Suppressor macrophage (primary cell): ENCODE measurements at regions not wholly inside any gene's neighbourhood (a gene's known extent, or its start where the extent isn't known, plus 50 kb on each side); places are given as distances from the start of the nearest gene placed in this dataset.
A peak's percentile ranks its signal among the peaks of the same experiment; 100 is the strongest.

Experiments used
- DNase-seq, 4 experiments: peaks; one replicate each; pipeline ENCODE4 v3.0.0-alpha.2; 2020 to 2022

DNA sequence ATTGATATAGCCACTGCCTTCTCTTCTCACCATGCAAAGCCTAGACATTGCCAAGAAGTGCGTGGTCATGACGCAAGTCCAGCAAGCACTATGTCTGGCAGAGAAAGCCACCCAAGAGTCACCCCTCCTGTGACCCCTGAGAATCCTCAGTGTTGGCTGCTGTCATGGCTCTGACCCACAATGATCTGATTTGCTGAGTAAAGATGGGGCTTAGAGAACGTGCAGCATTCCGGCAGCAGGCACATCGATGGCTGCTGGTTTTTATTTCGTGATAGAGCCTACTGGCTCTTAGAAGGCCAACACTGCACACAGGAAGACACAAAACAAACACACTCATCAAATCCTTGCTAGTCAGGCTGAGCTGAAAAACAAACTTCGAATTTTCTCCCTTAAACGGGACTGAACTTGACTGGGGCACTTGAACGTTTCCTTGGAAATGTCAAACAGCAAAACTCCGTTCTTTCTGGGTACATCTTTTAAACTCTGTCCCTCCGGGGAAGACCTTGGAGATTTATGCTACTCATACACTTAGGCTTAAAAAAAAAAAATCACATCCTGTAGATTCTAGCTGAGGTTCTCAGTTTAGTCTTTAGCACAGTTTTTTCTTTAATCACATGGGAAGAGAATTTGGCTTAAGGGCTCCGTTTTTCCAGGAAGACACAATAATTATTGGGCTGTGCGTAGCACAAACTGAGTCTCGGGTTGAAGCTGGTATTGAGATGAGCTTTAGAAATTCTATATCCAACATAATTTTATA is 88.2 kb upstream of the BASP1 start:
- no peak for DNase-seq

DNA sequence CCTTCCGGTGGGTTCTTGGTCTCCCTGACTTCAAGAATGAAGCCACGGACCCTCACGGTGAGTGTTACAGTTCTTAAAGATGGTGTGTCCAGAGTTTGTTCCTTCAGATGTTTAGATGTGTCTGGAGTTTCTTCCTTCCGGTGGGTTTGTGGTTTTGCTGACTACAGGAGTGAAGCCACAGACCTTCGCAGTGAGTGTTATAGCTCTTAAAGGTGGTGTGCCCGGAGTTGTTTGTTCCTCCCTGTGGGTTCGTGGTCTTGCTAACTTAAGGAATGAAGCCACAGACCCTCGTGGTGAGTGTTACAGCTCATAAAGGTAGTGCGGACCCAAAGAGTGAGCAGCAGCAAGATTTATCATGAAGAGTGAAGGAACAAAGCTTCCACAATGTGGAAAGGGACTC is 87.1 kb upstream of the BASP1 start:
- DNase-seq = peak in 1 of 4 experiments; percentile 34

DNA sequence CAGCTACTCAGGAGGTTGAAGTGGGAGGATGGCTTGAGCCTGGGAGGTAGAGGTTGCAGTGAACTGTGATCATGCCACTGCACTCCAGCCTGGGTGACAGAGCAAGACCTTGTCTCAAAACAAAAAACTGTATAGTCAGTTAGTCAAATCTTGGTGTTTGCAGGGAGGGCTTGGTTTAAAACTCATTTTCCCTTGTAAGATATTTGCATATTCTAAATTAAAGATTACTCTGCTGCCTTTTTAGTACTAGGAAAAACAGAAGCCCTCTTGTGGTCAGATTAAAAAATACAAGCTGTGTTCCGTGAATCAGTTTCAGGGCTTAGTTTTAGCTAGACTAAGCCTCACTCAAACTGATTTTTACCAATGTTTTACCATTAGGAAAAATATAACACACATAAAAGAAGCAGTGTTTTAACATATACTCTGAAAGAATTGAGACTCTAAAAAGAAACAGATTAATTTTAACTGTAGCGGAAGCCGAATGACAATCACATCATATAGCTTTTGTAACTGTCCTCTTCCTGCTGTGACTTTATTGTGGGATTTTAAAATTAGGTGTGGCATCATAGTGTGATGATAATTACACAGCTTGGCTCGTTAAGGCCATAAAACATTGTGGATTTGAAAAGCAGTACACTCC is 84.9 kb upstream of the BASP1 start:
- peak; percentile 38 to 74 (median 60) for DNase-seq

DNA sequence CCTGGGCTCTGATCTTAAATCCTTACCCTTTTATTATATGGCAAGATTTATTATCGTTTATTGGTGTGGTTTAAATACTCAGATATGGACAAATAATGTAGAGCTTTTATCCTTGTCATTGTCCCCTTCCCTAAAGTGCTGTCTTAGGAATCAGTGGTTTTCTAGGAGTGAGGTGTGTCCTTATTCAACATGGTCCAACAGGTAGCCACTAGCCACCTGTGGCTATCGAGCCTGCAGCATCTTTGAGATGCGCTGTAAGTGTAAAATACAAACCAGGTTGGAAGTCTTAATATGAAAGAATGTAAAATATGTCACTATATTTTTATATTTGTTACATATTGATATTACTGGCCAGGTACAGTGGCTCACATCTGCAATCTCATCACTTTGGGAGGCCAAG is 82.4 kb upstream of the BASP1 start:
- no peak for DNase-seq

DNA sequence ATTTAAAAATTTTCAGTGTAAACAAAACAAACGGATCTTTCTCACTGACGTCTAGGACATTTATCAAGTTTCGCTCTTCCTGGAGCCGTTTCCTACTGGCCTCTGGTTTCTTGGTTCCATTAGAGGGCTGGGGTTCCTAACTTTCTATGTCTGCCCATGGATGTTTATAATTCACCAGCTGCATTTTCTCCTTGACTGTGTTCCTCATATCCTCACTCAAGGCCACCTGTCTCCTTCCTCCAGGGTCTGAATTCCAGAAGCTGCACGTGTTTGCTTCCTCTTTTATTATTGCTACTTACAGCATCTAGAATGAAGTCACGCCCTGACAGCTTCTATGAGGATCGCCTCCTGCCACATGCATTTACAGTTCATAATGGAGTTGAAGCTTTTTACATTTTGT is 74.1 kb upstream of the BASP1 start:
- peak in 3 of 4 experiments; percentile 12 to 50 (median 25) for DNase-seq

DNA sequence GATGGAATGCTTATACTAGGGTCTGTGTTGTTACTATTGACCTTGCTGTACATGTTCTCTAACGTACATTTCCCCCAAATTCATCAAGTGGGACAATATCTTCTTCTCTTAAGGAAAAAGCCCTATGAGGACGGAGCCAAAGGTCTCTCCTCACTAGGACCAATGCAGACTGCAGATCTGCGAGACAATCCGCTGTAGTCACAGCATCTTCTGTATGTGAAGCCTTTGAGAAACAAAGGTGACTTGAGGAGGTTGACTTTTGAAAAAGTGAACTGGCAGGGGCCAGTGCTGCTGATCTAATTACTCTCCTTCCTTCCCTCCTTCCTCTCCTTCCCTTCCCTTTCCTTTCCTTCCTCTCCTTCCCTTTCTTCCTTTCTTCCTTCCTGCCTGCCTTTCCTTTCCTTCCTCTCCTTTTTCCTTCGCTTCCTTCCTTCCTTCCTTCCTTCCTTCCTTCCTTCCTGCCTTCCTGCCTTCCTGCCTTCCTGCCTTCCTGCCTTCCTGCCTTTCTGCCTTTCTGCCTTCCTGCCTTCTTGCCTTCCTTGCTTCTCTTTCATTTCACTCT is 71.1 kb upstream of the BASP1 start:
- DNase-seq = no peak

DNA sequence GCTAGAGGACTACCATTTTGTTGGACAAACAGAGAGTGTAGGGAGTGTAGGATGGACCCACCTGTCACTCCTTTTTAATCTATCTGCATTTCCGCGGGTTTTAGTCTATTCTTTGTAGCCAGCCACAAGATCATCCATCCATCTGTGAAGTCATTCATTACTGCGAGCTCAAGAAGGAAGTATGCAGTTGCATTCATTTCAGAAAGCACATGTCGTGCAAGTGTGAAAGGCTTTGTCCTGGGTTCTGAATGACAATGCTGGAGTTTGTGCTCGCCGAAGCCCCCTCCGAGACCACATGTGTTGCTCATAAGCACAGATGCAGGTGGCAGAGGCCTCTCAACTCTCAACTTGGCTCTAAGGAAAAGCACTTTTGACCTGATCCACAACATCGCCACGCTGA is 70.3 kb upstream of the BASP1 start:
- no peak for DNase-seq

DNA sequence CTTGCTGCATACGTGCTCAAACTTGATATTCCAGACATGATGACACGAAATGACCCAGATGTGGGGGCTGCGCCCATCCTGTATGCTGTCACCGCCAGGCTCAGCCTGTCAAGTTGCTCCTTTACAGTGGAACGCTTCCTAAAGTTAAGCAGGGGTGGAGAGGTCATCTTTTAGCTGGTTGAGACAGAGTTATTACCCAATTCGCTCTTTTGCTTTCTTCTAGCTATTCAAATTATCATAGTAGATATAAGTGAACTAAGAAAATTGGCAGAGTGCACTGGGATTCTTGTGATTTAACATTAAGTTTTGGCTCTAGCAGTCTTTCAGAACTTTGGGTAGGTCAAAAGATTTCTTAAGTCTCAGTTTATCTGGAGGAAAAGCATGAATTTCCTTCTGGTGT is 69.8 kb upstream of the BASP1 start:
- DNase-seq = no peak

DNA sequence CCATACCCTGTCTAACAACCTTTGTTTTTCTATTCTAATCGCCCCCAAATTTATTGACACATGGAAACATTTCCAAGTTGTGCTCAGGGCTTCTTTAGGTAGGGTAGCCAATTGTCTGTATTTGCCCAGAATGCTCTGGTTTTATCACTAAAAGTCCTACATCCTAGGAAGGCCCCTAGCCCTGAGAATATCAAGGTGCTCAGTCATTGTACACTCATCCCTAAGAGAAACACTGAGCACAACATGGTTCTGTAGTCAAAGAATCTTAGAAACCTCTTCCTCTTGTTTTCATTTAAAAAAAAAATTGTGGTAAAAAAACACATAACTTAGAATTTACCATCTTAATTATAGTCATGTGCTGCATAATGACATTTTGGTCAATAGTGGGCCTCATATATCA is 69.0 kb upstream of the BASP1 start:
- DNase-seq = no peak

DNA sequence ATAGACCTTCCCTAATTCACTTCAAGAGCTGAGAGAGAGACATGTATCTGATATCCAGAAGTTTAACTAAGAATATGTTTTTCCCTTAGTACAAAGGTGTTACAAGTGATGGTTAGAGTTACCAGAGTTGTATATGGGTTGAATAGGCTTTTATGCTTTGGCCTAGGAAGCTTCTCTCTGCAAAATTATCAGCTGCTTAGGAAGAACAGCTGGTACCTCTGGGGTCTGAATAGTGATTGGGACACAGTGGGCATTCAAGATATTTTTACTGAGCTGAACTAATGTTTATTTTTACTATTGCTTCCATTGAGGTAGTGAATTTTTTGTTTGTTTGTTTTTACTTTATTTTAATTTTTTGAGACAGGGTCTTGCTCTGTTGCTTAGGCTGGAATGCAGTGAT is 67.6 kb upstream of the BASP1 start:
- DNase-seq = no peak

DNA sequence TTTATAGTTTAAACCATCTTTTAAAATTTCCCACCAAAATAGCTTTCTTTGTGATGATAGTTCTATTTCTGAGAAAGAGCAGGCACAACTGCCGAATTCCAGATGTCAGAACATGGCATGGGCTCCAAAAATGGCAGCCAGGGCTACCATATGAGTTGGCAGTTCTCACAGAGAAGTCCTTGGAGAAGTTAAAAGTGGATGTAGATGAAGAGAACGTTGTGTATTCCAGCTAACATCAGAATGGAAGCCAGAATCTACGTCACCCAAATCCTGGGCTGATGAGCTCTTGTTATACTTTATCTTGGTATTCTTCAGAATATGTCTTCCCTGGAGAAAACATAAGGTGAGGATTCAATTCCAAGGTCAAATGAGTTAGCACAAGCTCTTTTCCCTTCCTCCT is 66.9 kb upstream of the BASP1 start:
- no peak for DNase-seq

DNA sequence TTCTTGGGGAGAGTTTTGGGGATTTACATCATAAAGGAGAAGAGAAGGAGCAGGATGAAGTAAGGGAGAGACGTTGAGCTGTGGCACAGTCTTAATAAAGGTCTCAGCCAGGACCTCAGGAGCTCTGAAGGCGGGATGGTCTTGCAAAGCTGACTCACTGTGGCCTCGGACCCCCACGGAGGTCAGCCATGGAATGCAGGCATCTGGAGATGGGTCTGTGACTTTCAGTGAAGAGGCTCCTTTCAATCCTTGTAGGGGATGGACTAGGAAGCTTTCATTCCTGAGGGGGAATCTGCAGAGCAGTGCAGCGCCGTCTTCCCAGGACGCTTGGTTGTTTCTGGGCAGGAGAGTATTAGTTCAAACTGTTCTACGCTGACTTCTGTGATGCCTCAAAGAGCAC is 65.7 kb upstream of the BASP1 start:
- no peak for DNase-seq

DNA sequence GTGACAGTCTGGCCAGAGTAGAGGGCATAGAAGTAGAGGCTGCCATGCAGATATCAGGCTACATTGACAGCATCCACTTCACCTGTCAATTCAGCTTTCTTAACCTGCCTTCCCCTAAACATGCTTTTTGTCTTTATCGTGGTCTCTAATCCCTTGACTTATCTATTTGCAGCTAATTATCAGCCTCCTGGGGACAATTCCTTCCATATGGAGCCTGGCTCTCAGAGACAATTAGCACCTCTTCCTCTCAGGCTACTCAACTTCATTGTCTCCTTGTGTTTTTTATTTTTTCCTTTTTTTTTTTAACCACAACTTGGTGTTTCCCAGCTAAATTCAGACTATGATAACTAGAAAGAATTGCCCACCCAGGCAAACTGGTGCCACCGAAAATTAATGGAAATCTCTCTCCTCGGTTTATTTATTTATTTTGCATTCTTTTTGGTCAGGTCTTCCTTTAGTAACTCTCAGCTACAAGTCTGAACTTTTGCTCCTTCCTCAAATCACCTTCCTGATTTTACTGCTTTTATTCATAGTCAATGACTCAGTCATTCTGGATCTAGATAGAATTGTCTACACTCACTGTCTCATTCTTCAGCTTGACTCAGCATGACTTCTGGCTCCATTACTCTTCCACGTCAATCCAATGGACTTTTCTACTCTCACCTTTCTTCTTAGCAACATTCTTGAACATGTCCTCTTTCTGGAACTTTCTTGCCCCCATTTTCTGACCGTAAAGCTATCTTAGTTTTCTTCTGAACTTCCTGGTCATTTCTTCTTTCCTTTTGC is 63.0 kb upstream of the BASP1 start:
- peak; percentile 21 to 69 (median 48) for DNase-seq

DNA sequence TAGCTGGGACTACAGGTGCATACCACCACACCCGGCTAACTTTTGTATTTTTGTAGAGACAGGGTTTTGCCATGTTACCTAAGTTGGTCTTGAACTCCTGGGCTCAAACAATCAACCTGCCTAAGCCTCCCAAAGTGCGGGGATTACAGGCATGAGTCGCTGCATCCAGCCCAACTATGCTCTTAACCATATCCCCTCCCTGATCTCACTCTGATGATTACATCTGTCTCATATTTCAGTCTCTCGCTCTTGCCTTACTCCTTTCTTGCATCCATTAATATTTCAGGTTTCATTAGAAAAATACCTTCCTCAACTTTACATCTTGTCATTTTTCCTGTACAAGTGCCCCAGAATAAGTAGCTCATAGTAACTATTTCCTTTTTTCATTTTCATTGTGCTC is 61.0 kb upstream of the BASP1 start:
- DNase-seq = no peak

DNA sequence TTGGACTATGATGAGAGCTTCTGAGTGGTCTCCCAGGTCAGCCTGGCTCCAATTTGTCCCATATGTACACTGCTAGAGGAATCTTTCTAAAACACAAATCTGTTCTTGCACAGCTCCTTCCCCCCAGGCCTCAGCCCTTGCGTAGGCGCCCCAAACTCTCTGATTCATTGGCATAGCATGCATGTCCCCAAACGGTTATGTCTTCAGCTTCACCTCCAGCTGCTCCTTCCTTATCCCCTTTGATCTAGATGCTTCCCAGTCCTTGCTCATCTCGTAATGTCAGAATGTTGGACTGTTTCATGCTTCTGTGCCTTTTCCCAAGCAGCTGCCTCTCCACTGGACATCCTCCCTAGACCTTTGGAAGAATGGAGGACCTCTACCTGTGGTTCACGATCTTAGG is 60.1 kb upstream of the BASP1 start:
- DNase-seq = no peak

DNA sequence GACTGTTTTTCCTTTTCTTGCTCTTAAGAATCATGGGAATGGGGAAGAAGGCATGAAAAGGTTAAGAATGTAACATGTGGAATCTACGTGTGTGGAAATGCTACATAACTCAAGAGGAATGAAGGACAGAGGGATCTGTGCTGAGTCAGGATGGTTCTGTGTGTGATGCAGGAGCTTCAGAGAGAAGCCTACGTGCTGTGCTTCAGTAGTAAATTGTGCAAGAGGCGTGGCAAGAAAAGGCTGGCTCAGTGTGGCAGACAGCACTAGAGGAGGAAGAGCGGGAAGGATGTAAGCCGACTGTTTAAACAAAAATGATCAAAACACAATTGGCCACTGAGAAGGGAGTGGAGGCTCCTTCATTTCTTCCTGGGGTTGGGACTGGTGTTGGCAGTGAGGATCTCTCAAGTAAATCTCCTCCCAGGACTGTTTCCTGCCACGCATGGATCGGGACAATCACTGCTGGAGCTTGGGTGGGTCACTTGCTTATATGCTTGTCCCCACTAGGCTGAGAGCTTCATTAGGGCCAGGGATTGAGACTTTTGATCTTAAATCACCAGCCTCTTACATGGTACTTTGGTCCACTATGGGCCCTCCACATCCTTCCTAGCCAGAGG is 59.4 kb upstream of the BASP1 start:
- DNase-seq = peak; percentile 32 to 61 (median 46)

DNA sequence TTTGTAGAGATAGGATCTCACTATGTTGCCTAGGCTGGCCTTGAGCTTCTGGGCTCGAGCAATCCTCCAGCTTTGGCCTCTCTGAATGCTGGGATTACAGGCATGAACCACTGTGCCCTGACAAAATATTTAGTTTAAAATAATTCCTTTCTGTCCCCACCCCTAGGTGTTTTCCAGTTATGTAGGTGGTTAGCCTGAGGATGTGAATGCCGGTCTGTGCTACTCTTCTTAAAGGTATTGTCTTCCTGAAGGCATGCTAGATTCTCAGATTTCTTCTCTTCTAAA is 56.7 kb upstream of the BASP1 start:
- no peak for DNase-seq

DNA sequence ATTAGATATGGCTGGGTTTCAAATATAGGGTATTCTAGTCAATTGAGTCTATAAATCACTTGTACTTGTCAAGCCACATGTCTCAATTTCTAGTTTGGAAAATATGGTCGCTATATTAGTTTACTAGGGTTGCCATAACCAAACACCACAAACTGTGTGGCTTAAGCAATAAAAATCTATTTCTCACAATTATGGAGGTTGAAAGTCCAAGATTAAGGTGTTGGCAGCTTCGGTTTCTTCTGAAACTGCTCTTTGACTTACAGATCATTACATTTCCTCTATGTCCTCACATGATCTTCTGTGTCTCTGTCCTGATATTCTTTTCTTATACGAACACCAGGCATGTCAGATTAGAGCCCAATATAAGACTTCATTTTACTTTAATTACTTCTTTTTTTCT is 55.8 kb upstream of the BASP1 start:
- DNase-seq = no peak

DNA sequence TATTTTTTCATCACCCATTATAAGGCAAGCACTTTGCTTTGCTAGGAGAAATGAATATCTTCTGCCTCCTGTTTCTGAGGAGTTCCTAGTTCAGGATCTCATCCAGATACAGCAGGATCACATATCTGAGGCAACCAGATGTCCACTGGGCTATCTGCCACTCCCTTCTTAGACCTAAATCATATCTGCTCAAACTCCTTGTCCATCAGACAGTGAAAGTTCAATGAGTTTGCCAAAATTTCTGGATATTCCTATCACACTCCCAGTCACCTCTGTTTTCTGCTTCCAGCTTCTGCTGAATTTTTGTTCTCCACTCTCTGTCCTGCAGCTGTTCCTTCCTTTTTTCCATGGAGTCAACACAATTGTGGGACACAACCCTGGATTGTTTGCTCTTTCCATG is 54.2 kb upstream of the BASP1 start:
- DNase-seq = no peak

DNA sequence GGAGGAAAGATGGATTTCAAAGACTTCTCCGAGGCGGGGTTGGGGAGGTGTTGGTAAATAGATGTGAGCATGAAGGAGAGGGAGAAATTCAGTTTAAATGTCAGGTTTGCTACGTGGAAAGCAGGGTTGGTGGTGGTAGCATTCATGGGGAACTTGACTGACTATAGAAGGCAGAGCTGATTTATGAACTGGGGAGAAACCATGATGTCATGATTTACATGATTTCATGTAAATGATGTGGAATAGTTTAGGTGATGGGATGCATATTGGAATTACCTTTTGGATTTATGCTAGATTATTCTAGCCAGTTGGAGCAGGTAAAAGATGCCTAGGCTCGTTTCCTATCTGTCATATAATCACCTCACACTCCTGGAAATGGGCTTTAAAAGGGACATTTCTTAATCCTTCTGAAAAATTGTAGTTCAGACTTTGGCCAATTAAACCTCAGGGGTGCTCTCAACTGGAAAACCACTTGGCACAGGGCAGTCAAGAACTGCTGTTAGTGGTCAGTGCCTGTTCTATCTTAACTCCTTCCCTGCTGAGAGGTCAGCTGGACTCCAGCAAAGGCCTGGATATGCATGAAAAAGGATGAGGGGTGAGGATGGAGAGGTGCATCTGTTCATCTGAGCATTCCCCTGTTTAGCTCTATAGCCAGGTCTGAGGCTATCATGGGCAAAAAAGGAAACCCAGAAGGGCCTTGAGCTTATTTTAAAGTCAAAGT is 50.1 kb upstream of the BASP1 start:
- DNase-seq = no peak
